ENCODE measurements at regions not wholly inside any gene's neighbourhood (a gene's known extent, or its start where the extent isn't known, plus 50 kb on each side); places are given as distances from the start of the nearest gene placed in this dataset.

- TF ChIP-seq STAT6 (CRISPR knock-in tag; IDR thresholded peaks at IDR 0.05): no peak
- no peak for TF ChIP-seq ZNF140 (CRISPR knock-in tag; IDR thresholded peaks at IDR 0.05)
- TF ChIP-seq AFF1 (IDR thresholded peaks at IDR 0.05; ENCODE audit: low read depth in 1 of 2, partially characterized antibody in 2 of 2): no peak
- no peak for TF ChIP-seq ZNF197 (CRISPR knock-in tag; IDR thresholded peaks at IDR 0.05; ENCODE audit: low read depth)
- no peak for TF ChIP-seq ESRRA (IDR thresholded peaks at IDR 0.05; ENCODE audit: borderline replicate concordance, low read depth)
- TF ChIP-seq NCOA4 (IDR thresholded peaks at IDR 0.05; ENCODE audit: partially characterized antibody): no peak
- no peak for TF ChIP-seq DIDO1 (tag; IDR thresholded peaks at IDR 0.05; ENCODE audit: low read depth)
- TF ChIP-seq CBFB (CRISPR knock-in tag; IDR thresholded peaks at IDR 0.05): no peak
- peak; percentile 86 for TF ChIP-seq C11orf30 (IDR thresholded peaks at IDR 0.05; ENCODE audit: low read depth)
- TF ChIP-seq KLF10 (CRISPR knock-in tag; IDR thresholded peaks at IDR 0.05): no peak
- no peak for TF ChIP-seq PATZ1 (CRISPR knock-in tag; IDR thresholded peaks at IDR 0.05; ENCODE audit: borderline replicate concordance)
- TF ChIP-seq MCM2 (IDR thresholded peaks at IDR 0.05; ENCODE audit: low read depth): no peak
- TF ChIP-seq EP400 (IDR thresholded peaks at IDR 0.05): no peak
- TF ChIP-seq YY1 (IDR thresholded peaks at IDR 0.05; ENCODE audit: borderline replicate concordance in 1 of 3, control insufficient read depth in 1 of 3, extremely low read depth in 1 of 3, insufficient read depth in 3 of 3, insufficient read length in 1 of 3, insufficient replicate concordance in 2 of 3, low read depth in 1 of 3, low read length in 2 of 3): no peak
- TF ChIP-seq GATA2 (CRISPR knock-in tag; IDR thresholded peaks at IDR 0.05): no peak
- no peak for TF ChIP-seq TFAP4 (CRISPR knock-in tag; IDR thresholded peaks at IDR 0.05; ENCODE audit: borderline replicate concordance)
- TF ChIP-seq RUNX1 (IDR thresholded peaks at IDR 0.05; ENCODE audit: low read depth): no peak
- no peak for TF ChIP-seq SRSF3 (IDR thresholded peaks at IDR 0.05; ENCODE audit: insufficient read depth, low read length)
Observed at GRCh38 chr6:18997375-18997826, 610.3 kb downstream of the RNF144B start (continued).
